Astrocyte of the cerebellum (primary cell): ENCODE measurements at regions not wholly inside any gene's neighbourhood (a gene's known extent, or its start where the extent isn't known, plus 50 kb on each side); places are given as distances from the start of the nearest gene placed in this dataset.

Source experiments
- DNase-seq: peaks from one replicate; pipeline ENCODE4 v3.0.0-alpha.2; 2011; ENCODE audit warnings: low read depth
- H3K4me3 ChIP-seq: 2 replicates; pipeline ENCODE4 v1.5.1; 2011; ENCODE audit warnings: mild to moderate bottlenecking, low read depth, low read length, moderate library complexity
- in situ Hi-C: cut with HindIII; loops from 2 replicates; pipeline ENCODE4 v1.10.0; 2017; ENCODE audit warnings: low sequenced_read_pairs
- TF ChIP-seq, protein P1 (sequence below): IDR thresholded peaks from 2 replicates; pipeline ENCODE4 v1.5.1; 2012; ENCODE audit warnings: low read length, low read depth, moderate library complexity, mild to moderate bottlenecking; ENCODE audit errors: missing control alignments

DNA sequence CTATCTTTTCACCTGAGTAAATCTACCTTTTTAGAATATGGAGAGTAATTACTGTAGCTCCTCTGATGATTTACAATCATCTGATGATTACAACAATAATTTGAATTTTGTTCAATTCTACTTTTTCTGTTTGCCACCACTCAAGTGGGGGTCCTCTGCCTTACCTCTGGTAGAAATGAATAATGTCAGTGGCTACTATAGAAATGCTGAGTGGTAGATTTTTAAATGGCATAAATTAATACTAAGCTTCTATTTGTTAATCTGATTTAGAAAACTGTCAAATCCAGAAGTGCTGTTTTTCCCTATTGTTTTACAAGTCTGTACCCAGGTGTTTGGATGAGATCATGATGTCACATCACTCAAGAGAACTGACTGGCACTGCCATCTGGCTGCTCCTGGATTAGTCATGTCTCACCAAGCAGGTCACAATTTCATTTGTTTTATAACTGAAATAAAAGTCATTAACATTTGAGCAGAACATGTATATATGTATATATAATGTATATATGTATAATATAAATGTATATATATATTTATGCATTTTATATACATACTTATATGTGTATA is 494.8 kb downstream of the TBC1D4 start:
- in situ Hi-C loops = no loop called here
- no peak for DNase-seq
- TF ChIP-seq, protein P1, sequence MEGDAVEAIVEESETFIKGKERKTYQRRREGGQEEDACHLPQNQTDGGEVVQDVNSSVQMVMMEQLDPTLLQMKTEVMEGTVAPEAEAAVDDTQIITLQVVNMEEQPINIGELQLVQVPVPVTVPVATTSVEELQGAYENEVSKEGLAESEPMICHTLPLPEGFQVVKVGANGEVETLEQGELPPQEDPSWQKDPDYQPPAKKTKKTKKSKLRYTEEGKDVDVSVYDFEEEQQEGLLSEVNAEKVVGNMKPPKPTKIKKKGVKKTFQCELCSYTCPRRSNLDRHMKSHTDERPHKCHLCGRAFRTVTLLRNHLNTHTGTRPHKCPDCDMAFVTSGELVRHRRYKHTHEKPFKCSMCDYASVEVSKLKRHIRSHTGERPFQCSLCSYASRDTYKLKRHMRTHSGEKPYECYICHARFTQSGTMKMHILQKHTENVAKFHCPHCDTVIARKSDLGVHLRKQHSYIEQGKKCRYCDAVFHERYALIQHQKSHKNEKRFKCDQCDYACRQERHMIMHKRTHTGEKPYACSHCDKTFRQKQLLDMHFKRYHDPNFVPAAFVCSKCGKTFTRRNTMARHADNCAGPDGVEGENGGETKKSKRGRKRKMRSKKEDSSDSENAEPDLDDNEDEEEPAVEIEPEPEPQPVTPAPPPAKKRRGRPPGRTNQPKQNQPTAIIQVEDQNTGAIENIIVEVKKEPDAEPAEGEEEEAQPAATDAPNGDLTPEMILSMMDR = no peak
- no peak overlapping the region for H3K4me3 ChIP-seq

DNA sequence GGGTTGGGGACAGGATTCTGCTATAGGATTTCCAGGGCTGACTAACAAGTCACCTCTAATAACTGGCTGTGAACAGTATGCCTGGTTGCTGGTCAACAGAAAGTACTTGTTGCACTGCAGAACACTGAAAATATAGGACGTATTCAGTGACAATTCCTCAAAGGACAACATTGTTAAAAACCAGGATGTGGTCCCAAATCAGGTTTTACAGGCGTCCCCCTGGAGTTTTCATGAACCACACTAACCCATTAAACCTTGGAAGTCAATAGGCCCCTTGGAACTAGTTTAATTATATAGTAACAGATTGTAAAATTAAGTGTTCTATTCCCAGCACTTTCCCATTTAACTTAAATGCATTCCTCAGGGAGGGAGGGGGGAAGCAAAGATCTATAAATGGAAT is 495.4 kb downstream of the TBC1D4 start:
- TF ChIP-seq, protein P1 = no peak
- in situ Hi-C loops = no loop called here

DNA sequence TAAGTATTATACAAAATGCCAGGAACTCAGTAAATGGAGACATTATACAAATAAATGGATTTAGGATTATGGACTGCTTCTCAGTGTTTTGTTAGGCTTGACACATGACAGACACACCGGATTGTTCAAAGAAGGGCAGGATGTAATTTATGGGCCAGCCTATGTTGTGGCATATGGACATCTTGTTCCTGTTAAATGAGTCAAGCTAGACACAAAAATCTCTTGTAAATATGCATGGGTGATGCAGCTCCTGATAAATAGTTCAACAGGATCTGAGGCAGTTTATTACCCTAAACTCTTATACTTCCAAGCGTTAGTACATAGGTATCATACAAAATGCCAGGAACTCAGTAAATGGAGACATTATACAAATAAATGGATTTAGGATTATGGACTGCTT is 502.3 kb downstream of the TBC1D4 start:
- in situ Hi-C loops = no loop called here
- no peak overlapping the region for H3K4me3 ChIP-seq
- TF ChIP-seq, protein P1 = no peak
- DNase-seq = no peak

More for the DNA sequence above, 495.4 kb downstream of the TBC1D4 start:
- no peak overlapping the region for H3K4me3 ChIP-seq
- no peak for DNase-seq

DNA sequence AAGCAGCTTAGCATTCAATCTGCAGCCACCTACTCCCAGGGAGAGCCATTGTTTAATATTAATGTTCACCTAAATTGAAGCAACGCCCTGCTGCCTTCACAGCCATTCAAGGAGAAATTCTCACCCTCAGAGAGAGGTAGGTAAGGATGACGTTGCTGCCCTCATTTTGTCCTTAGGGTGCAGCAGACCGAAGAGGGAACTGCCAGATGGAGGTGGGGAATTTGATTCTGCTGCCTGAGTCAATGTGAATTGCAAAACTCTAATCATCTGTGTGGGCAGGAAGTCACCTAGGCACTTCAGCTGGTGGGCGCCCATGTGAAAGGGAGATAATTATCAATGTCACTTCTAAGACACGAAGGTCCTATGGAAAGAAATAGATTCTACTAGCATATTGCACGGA is 503.4 kb downstream of the TBC1D4 start:
- in situ Hi-C loops = no loop called here
- TF ChIP-seq, protein P1 = no peak
- H3K4me3 ChIP-seq = no peak overlapping the region
- DNase-seq = no peak

DNA sequence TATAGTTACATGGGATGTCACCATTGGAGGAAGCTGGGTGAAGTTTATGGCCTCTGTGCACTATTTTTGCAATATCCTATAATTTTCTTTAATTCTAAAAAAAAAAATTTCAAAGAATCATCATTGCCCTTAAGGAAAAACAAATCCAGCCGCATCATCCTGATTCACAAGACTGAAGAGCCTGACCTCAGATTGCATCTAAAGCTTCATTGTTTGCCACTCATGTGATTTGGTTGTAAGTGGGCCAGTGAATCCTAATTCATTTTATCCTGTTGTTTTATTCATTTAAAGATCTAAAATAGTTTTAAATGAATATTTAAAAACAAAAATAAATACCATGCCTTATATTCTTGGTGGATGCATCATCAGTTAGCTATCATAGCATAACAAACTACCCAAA is 504.5 kb downstream of the TBC1D4 start:
- no peak for DNase-seq
- in situ Hi-C loops = no loop called here
- H3K4me3 ChIP-seq = no peak overlapping the region
- TF ChIP-seq, protein P1 = no peak

DNA sequence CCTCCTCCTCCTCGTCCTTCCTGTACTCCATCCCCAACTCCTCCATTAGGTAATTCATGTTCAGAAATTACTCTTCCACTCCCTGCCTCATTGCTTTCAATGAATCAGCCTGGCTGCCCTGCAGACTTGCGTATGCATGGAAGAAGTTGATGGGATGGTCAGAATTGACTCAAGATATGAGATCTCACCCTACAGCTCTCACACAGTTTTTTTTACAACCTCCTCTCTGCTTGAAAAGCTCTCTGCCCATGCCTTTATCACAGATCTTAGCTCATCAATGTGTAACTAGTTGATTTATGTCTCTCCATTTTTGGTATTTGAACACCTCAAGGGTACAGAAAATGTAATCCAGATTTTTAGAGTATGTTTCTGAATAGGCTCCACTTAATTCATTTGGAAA is 506.9 kb downstream of the TBC1D4 start:
- in situ Hi-C loops = no loop called here
- no peak for DNase-seq
- TF ChIP-seq, protein P1 = no peak
- no peak overlapping the region for H3K4me3 ChIP-seq
